Panc1 (cell line): ENCODE measurements at regions not wholly inside any gene's neighbourhood (a gene's known extent, or its start where the extent isn't known, plus 50 kb on each side); places are given as distances from the start of the nearest gene placed in this dataset.

Experiments
- POLR2AphosphoS5 ChIP-seq: IDR thresholded peaks from 2 replicates; pipeline ENCODE4 v1.6.1; 2012; ENCODE audit warnings: mild to moderate bottlenecking, low read depth, low read length, moderate library complexity
- TCF7L2 ChIP-seq: IDR thresholded peaks from 2 replicates; pipeline ENCODE4 v1.6.1; 2011; ENCODE audit warnings: mild to moderate bottlenecking, low read depth, low read length, inconsistent platforms
- TF ChIP-seq, protein P1 (sequence below): fragments of 450-650 bp; IDR thresholded peaks from 2 replicates; pipeline ENCODE4 v1.5.1; 2017; ENCODE audit warnings: mild to moderate bottlenecking
- TF ChIP-seq, protein P2 (sequence below), 2 experiments: IDR thresholded peaks; 2 replicates each; pipeline ENCODE4 v1.6.1; 2011 to 2012; ENCODE audit warnings: low read depth in 2 of 2, control low read depth in 1 of 2, low read length in 1 of 2, mild to moderate bottlenecking in 1 of 2, moderate library complexity in 1 of 2; ENCODE audit not compliant: insufficient read depth in 1 of 2

DNA sequence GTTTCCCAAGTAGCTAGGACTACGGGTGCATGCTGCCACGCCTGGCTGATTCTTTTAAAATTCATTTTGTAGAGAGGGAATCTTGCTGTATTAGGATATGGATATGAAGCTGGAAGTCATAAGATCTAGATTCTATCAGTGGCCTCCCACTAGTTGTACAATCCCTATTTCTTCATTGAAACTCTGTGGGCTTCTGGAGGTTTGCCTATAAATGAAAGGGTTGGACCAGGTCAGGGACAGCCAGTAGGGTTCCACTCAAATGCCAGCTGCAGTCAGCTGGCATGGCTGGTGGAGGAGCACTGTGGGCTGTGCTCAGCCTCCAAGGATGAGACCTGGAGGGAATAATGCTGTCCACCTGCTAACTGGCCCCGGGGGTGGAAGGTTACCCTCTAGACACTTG is 110.2 kb upstream of the GJB6 start:
- TF ChIP-seq, protein P1, sequence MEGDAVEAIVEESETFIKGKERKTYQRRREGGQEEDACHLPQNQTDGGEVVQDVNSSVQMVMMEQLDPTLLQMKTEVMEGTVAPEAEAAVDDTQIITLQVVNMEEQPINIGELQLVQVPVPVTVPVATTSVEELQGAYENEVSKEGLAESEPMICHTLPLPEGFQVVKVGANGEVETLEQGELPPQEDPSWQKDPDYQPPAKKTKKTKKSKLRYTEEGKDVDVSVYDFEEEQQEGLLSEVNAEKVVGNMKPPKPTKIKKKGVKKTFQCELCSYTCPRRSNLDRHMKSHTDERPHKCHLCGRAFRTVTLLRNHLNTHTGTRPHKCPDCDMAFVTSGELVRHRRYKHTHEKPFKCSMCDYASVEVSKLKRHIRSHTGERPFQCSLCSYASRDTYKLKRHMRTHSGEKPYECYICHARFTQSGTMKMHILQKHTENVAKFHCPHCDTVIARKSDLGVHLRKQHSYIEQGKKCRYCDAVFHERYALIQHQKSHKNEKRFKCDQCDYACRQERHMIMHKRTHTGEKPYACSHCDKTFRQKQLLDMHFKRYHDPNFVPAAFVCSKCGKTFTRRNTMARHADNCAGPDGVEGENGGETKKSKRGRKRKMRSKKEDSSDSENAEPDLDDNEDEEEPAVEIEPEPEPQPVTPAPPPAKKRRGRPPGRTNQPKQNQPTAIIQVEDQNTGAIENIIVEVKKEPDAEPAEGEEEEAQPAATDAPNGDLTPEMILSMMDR, result no peak
- TF ChIP-seq, protein P2, sequence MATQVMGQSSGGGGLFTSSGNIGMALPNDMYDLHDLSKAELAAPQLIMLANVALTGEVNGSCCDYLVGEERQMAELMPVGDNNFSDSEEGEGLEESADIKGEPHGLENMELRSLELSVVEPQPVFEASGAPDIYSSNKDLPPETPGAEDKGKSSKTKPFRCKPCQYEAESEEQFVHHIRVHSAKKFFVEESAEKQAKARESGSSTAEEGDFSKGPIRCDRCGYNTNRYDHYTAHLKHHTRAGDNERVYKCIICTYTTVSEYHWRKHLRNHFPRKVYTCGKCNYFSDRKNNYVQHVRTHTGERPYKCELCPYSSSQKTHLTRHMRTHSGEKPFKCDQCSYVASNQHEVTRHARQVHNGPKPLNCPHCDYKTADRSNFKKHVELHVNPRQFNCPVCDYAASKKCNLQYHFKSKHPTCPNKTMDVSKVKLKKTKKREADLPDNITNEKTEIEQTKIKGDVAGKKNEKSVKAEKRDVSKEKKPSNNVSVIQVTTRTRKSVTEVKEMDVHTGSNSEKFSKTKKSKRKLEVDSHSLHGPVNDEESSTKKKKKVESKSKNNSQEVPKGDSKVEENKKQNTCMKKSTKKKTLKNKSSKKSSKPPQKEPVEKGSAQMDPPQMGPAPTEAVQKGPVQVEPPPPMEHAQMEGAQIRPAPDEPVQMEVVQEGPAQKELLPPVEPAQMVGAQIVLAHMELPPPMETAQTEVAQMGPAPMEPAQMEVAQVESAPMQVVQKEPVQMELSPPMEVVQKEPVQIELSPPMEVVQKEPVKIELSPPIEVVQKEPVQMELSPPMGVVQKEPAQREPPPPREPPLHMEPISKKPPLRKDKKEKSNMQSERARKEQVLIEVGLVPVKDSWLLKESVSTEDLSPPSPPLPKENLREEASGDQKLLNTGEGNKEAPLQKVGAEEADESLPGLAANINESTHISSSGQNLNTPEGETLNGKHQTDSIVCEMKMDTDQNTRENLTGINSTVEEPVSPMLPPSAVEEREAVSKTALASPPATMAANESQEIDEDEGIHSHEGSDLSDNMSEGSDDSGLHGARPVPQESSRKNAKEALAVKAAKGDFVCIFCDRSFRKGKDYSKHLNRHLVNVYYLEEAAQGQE (IDR thresholded peaks at IDR 0.05; ENCODE audit: insufficient read depth in 1 of 2, low read depth in 2 of 2, low read length in 1 of 2), result no peak
- no peak for TF ChIP-seq POLR2AphosphoS5
- no peak for TF ChIP-seq TCF7L2
